CD4-positive, alpha-beta memory T cell (primary cell): ENCODE measurements at regions not wholly inside any gene's neighbourhood (a gene's known extent, or its start where the extent isn't known, plus 50 kb on each side); places are given as distances from the start of the nearest gene placed in this dataset.
"Not testable (repeated sequence)": the region's sequence is repeated elsewhere in the genome, so short reads cannot be mapped to it uniquely, and the experiment has no call there.

Experiments
- CTCF ChIA-PET: fragments of 350-600 bp; sonication (Branson Sonifier 250); formaldehyde crosslinking; loops from one replicate; lab custom pipeline; 2021; ENCODE audit warnings: inconsistent platforms; ENCODE audit not compliant: partially characterized antibody; lab: Charles Lee
- POLR2A ChIA-PET: fragments of 350-600 bp; sonication (Branson Sonifier 250); formaldehyde crosslinking; loops from one replicate; lab custom pipeline; 2021; ENCODE audit not compliant: partially characterized antibody; lab: Charles Lee
- DNase-seq, 5 donors: peaks; one replicate each; pipeline versions ENCODE4 v3.0.0 to v3.0.0-alpha.2; 2020 to 2022; ENCODE audit warnings: mixed read lengths in 1 of 5
- H3K27ac ChIP-seq: one replicate; pipeline ENCODE4 v1.7.0; 2013; ENCODE audit warnings: low read depth, low read length
- H3K27me3 ChIP-seq: 2 replicates; pipeline ENCODE4 v1.7.0; 2013; ENCODE audit warnings: mild to moderate bottlenecking, low read length, moderate library complexity; ENCODE audit not compliant: insufficient read depth
- H3K36me3 ChIP-seq: 2 replicates; pipeline ENCODE4 v1.7.0; 2013; ENCODE audit warnings: mild to moderate bottlenecking, low read length, moderate library complexity; ENCODE audit not compliant: insufficient read depth
- H3K4me1 ChIP-seq: 2 replicates; pipeline ENCODE4 v1.7.0; 2013; ENCODE audit warnings: mild to moderate bottlenecking, low read length, moderate library complexity; ENCODE audit not compliant: insufficient read depth
- H3K4me3 ChIP-seq, 2 donors: one replicate each; pipeline ENCODE4 v1.7.0; 2013; ENCODE audit warnings: low read length in 2 of 2, mild to moderate bottlenecking in 1 of 2
- H3K9me3 ChIP-seq, 2 donors: one replicate each; pipeline ENCODE4 v1.7.0; 2013; ENCODE audit warnings: low read length in 2 of 2, control low read depth in 1 of 2; ENCODE audit not compliant: control insufficient read depth in 1 of 2
- H3K27ac Mint-ChIP-seq, 7 donors: one replicate each; pipeline ENCODE4 v1.8.0; 2020 to 2021; ENCODE audit warnings: mixed read lengths in 7 of 7, mild to moderate bottlenecking in 6 of 7, inconsistent platforms in 3 of 7, moderate library complexity in 3 of 7
- H3K27me3 Mint-ChIP-seq, 2 donors: one replicate each; pipeline ENCODE4 v1.8.0; 2020 to 2021; ENCODE audit warnings: mixed read lengths in 2 of 2
- H3K36me3 Mint-ChIP-seq, 2 donors: one replicate each; pipeline ENCODE4 v1.8.0; 2020 to 2021; ENCODE audit warnings: mixed read lengths in 2 of 2, inconsistent platforms in 1 of 2, mild to moderate bottlenecking in 1 of 2
- H3K4me1 Mint-ChIP-seq, 4 donors: one replicate each; pipeline ENCODE4 v1.8.0; 2020 to 2021; ENCODE audit warnings: mixed read lengths in 4 of 4, mild to moderate bottlenecking in 1 of 4
- H3K4me3 Mint-ChIP-seq, 8 donors: one replicate each; pipeline ENCODE4 v1.8.0; 2020 to 2021; ENCODE audit warnings: mixed read lengths in 8 of 8, mild to moderate bottlenecking in 7 of 8, moderate library complexity in 6 of 8, inconsistent platforms in 3 of 8
- H3K9me3 Mint-ChIP-seq, 8 donors: one replicate each; pipeline ENCODE4 v1.8.0; 2020 to 2021; ENCODE audit warnings: mixed read lengths in 8 of 8, mild to moderate bottlenecking in 5 of 8, inconsistent platforms in 3 of 8, moderate library complexity in 1 of 8
- intact Hi-C: fragments of 100-400 bp; cut with micrococcal nuclease; formaldehyde crosslinking; loops from one replicate; pipeline ENCODE4 v1.15.1; 2023

- no peak overlapping the region for H3K27ac Mint-ChIP-seq
- Histone ChIP-seq H3K27me3 (no peaks in the 10 kb centered on the region), H3K36me3 (no peaks in the 10 kb centered on the region), H3K4me3 (no peak overlapping the region), H3K9me3 (no peaks in the 10 kb centered on the region), H3K4me1 (no peaks in the 10 kb centered on the region), H3K27ac (no peak overlapping the region)
- H3K4me1 Mint-ChIP-seq, result no peaks in the 10 kb centered on the region
- DNase-seq, result no peak
- ChIA-PET CTCF (no interaction called here), POLR2A (no interaction called here)
- H3K27me3 Mint-ChIP-seq, result peaks cover 0 to 1% of the 10 kb centered on the region in 2 donors
- H3K9me3 Mint-ChIP-seq, result peaks cover 0 to 9% (median 0%) of the 10 kb centered on the region in 8 donors
- H3K4me3 Mint-ChIP-seq, result no peak overlapping the region
- intact Hi-C loops, result no loop called here
- no peaks in the 10 kb centered on the region for H3K36me3 Mint-ChIP-seq
Observed at GRCh38 chr2:117614296-117614695, 200.2 kb upstream of the DDX18 start.

DNA sequence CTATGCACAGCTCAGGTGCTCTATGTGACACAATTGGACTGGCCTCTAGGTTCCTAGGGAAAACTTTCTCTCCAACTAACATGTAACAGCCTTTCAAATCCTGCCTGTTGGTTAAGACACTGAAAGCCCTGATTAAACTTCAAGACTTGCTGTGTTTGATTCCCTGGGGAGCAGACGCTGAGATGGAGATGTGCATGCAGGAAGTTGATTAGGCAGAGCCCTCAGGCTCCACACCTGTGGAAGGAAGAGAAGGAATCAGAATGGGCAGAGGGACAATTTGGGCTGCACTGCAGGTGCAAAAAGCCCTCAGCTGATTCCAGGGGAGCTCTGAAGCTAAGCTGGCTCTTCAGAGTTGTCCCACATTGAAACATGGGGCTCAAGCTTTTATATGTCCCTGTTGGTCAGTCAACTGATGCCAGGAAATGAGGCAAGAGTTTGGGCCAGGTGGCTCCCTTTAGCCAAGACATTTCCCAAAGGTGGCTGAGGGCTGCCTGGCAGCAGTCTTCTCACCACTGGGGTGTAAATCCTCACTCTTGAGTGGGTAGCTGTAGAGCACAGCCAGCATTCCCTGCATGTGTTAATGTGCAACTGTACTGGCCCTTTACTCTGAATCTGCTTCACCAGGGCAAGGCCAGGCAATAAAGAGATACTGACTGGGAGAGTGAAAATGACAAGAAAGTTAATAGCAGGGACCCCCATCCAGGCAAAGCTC lies 199.5 kb upstream of the DDX18 start:
- intact Hi-C loops, result no loop called here
- H3K27me3 ChIP-seq, result no peaks in the 10 kb centered on the region
- no peak overlapping the region for H3K4me3 ChIP-seq
- ChIA-PET CTCF (no interaction called here), POLR2A (no interaction called here)
- DNase-seq, result no peak
- Mint-ChIP-seq H3K4me1 (no peaks in the 10 kb centered on the region), H3K9me3 (peaks cover 0 to 9% (median 0%) of the 10 kb centered on the region in 8 donors), H3K4me3 (no peak overlapping the region), H3K36me3 (no peaks in the 10 kb centered on the region), H3K27me3 (peaks cover 0 to 1% of the 10 kb centered on the region in 2 donors), H3K27ac (no peak overlapping the region)
- no peaks in the 10 kb centered on the region for H3K36me3 ChIP-seq
- no peaks in the 10 kb centered on the region for H3K9me3 ChIP-seq
- H3K4me1 ChIP-seq, result no peaks in the 10 kb centered on the region
- no peak overlapping the region for H3K27ac ChIP-seq

- Mint-ChIP-seq H3K27ac (no peak overlapping the region), H3K36me3 (no peaks in the 10 kb centered on the region), H3K27me3 (peaks cover 0 to 5% of the 10 kb centered on the region in 2 donors), H3K4me1 (no peaks in the 10 kb centered on the region), H3K9me3 (peaks cover 0 to 7% (median under 1%) of the 10 kb centered on the region in 8 donors), H3K4me3 (no peak overlapping the region)
- Histone ChIP-seq H3K27ac (no peak overlapping the region), H3K4me1 (no peaks in the 10 kb centered on the region), H3K27me3 (no peaks in the 10 kb centered on the region), H3K4me3 (no peak overlapping the region), H3K9me3 (no peaks in the 10 kb centered on the region), H3K36me3 (no peaks in the 10 kb centered on the region)
- CTCF ChIA-PET, result no interaction called here
- POLR2A ChIA-PET, result no interaction called here
- intact Hi-C loops, result no loop called here
- no peak for DNase-seq
Observed at GRCh38 chr2:117618607-117619006, 195.9 kb upstream of the DDX18 start.

DNA sequence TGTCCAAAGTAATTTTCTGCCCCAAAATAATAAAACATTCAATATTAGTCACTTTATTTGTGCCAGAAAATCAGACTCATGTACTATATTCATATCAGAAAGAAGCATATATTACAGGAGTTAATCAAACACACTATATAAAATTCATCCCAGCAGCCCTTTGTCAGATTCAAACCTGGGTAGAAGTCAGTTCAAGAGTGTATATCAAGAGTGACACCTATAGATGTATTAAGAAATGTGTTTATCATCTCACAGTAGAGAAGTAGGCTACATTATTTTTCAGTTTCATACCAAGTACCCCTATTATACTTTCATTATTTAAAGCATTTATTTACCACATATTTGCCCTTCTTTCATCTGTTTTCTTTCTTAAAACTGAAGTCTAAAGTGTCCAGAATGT lies 193.2 kb upstream of the DDX18 start:
- Histone ChIP-seq H3K9me3 (no peaks in the 10 kb centered on the region), H3K4me3 (no peak overlapping the region), H3K4me1 (no peaks in the 10 kb centered on the region), H3K36me3 (no peaks in the 10 kb centered on the region), H3K27ac (no peak overlapping the region), H3K27me3 (no peaks in the 10 kb centered on the region)
- Mint-ChIP-seq H3K27me3 (peaks cover 0 to 4% of the 10 kb centered on the region in 2 donors), H3K4me3 (no peak overlapping the region), H3K36me3 (no peaks in the 10 kb centered on the region), H3K4me1 (no peaks in the 10 kb centered on the region), H3K9me3 (peaks cover 0 to 5% (median under 1%) of the 10 kb centered on the region in 8 donors), H3K27ac (no peak overlapping the region)
- intact Hi-C loops, result no loop called here
- ChIA-PET POLR2A (no interaction called here), CTCF (no interaction called here)
- no peak for DNase-seq

- H3K4me3 ChIP-seq, H3K9me3 ChIP-seq, POLR2A ChIA-PET, H3K4me1 ChIP-seq, intact Hi-C loops, H3K36me3 Mint-ChIP-seq, H3K36me3 ChIP-seq, H3K27me3 ChIP-seq, H3K9me3 Mint-ChIP-seq, H3K27me3 Mint-ChIP-seq, H3K4me1 Mint-ChIP-seq, H3K27ac Mint-ChIP-seq, DNase-seq, H3K27ac ChIP-seq, CTCF ChIA-PET, H3K4me3 Mint-ChIP-seq: not testable (repeated sequence)
Observed at GRCh38 chr2:117623175-117623574, 191.3 kb upstream of the DDX18 start.

DNA sequence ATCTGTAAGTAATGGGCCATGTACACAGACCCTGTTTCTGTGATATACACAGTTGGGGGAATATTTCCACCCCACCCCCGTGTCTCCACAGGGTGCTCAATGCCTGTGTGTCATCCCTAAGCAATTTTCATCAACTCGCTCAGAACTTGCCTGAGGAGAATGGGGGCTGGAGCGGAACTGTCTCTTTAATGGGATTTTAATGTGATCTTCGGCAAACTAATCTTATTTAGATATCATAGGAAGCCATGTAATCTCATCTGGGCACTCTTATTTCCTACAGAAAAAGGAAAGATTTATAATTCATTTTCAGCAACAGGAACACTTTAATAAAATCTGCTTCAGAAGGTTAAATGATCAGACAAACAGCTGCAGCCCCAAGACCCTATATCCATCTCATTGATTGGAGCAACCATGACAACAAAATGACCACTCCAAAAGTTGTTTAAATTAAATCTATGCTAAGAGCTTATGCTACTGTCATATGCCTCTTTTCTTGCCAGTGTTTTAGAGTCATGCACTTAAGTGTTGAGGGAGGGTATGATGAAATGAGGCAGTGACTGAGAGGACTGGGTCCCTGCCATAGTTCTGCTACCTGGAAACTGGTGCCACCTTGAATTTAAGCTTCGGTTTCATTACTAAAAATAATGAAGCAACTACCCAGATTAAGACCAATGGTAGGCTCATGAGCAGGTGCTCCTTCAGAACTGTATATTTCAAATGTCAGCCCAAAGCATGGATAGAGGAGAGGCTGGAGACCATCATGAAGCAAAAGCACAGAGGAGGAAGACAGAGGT lies 183.1 kb upstream of the DDX18 start:
- Mint-ChIP-seq H3K4me1 (no peaks in the 10 kb centered on the region), H3K9me3 (peaks cover 0 to 3% (median 1%) of the 10 kb centered on the region in 8 donors), H3K27me3 (no peaks in the 10 kb centered on the region), H3K27ac (no peak overlapping the region), H3K36me3 (no peaks in the 10 kb centered on the region), H3K4me3 (no peak overlapping the region)
- intact Hi-C loops, result no loop called here
- DNase-seq, result no peak
- H3K27me3 ChIP-seq, result no peaks in the 10 kb centered on the region
- no peak overlapping the region for H3K27ac ChIP-seq
- no peak overlapping the region for H3K4me3 ChIP-seq
- H3K9me3 ChIP-seq, result no peaks in the 10 kb centered on the region
- no peaks in the 10 kb centered on the region for H3K36me3 ChIP-seq
- H3K4me1 ChIP-seq, result no peaks in the 10 kb centered on the region
- ChIA-PET CTCF (no interaction called here), POLR2A (no interaction called here)

DNA sequence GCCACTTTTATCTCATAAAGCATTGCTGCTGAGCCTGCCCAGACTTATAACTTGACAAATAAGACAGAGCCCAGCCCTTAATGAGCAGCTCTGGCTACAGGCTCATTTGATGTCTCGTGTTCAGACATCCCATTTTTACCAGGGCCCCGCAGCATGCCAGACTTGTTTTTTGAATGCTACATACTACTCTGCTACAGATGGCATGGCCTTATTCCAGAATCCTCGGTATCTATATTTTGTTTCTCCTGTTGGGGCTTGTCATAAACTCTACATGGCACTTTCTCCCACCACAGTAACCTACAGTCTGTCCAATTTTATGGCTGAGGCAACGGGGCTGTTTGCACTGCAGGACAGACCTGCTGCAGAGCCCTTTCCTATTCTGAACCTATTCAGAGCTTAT lies 179.0 kb upstream of the DDX18 start:
- Mint-ChIP-seq H3K9me3 (peaks cover 0 to 11% (median 3%) of the 10 kb centered on the region in 8 donors), H3K4me3 (no peak overlapping the region), H3K27me3 (no peaks in the 10 kb centered on the region), H3K4me1 (no peaks in the 10 kb centered on the region), H3K27ac (no peak overlapping the region), H3K36me3 (no peaks in the 10 kb centered on the region)
- Histone ChIP-seq H3K9me3 (no peaks in the 10 kb centered on the region), H3K27ac (no peak overlapping the region), H3K36me3 (no peaks in the 10 kb centered on the region), H3K27me3 (no peaks in the 10 kb centered on the region), H3K4me3 (no peak overlapping the region), H3K4me1 (no peaks in the 10 kb centered on the region)
- POLR2A ChIA-PET, result no interaction called here
- CTCF ChIA-PET, result no interaction called here
- DNase-seq, result no peak
- intact Hi-C loops, result no loop called here
